ENCODE measurements at regions not wholly inside any gene's neighbourhood (a gene's known extent, or its start where the extent isn't known, plus 50 kb on each side); places are given as distances from the start of the nearest gene placed in this dataset.
"Not testable (repeated sequence)": the region's sequence is repeated elsewhere in the genome, so short reads cannot be mapped to it uniquely, and the experiment has no call there.

DNA sequence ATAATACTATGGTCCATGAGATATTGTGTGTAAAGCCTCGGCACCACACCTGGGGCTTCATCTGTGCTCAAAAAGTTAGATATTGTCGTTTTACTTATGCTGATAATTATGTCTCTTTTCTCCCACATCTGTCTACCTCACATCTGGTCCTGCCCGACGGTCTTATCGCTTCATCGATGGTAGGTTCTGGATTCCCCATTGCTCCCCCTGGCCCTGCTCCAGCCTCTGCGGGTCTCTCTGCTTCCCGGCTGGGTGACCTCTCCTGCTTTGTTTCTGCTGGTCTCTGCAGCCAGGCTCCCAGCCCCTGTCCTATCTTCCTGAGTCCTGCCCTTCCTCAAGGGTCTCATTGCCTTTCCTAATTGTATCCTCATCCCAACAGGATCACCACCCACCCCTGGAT lies 294.2 kb downstream of the NDUFA10 start:
- no peak for DNase-seq (ENCODE audit: low read depth in 2 of 3, low spot score in 2 of 3)

DNA sequence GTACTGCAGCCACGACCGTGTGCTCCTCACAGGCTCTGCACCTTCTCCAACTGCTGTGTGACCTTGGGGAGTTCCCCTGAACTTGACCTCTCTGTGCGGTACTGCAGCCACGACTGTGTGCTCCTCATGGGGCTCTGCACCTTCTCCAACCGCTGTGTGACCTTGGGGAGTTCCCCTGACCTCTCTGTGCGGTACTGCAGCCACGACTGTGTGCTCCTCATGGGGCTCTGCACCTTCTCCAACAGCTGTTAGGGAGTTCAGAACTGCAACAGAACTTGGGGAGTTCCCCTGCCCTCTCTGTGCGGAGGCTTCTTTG lies 294.6 kb downstream of the NDUFA10 start:
- not testable (repeated sequence) for DNase-seq (ENCODE audit: low read depth in 2 of 3, low spot score in 2 of 3)

DNA sequence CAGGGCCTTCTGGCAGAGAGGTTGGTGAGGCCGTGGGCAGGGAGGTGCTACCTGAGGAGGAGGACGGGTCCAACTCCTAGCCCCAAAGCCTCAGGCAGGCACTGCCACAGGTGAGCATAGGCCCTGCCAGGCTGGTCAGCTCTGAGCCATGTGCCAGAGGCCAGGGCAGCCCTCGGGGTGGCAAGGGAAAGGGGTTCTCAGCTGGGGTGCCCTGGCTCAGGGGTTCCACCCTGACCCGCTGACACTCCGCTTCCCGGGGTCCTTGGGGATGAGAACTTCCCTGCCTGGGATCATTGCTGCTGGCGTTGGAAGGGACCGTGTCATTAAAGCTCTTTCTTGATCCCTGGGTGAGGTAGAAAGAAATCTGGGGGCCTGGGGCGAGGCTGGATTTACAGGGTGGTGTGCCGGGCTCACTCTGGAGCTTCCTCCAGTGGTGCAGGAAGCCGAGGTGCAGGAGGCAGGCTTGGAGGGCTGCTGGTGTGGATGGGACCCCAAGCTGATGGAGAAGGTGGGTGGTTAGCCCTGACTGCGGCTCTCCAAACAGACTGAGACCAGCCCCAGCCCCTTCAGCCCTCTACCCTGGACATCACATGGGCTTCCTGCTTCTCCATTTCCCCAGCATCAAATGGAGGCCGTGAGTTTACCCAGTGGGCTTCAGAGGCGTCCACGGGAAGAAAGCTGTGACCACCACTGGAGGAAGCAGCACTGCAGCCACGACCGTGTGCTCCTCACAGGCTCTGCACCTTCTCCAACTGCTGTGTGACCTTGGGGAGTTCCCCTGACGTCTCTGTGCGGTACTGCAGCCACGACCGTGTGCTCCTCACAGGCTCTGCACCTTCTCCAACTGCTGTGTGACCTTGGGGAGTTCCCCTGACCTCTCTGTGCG lies 295.2 kb downstream of the NDUFA10 start:
- DNase-seq (ENCODE audit: low read depth in 2 of 3, low spot score in 2 of 3) = no peak

DNA sequence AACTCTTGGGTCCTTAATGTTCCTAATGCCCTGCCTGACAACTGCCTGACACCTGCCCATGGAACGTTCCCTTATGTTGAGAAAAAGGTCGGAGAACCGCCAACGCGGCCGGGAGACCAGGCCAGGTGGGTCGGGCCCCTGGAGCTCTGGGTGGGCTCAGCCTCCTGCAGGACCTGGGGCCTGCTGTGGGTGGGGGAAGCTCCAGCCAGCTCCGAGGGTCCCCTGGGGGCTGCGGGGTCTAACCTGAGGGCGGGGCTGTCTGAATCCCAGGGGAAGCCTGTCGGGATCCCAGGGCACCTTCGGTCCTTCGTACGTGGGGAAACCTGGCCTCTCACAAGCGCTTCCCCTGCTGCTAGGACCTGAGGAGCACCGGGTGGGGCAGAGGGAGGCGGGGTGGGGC lies 296.0 kb downstream of the NDUFA10 start:
- no peak for DNase-seq (ENCODE audit: low read depth in 2 of 3, low spot score in 2 of 3)

DNA sequence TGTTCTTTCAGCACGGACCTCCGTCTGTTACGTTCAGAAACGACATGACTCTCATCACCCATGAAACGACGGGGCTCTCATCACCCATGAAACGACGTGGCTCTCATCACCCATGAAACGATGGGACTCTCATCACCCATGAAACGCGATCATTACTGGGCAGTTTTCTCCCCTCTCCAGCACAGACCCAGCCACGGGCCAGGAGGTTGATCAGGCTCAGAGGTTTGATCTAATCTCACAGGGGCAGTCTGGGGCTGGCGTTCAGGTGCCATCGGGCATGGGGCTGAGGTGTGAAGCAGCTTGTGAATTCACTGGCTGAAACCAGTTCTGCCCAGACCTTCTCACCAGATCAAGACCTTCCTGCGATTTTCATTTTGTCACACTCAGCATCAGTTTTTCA lies 296.4 kb downstream of the NDUFA10 start:
- no peak for DNase-seq (ENCODE audit: low read depth in 2 of 3, low spot score in 2 of 3)

DNA sequence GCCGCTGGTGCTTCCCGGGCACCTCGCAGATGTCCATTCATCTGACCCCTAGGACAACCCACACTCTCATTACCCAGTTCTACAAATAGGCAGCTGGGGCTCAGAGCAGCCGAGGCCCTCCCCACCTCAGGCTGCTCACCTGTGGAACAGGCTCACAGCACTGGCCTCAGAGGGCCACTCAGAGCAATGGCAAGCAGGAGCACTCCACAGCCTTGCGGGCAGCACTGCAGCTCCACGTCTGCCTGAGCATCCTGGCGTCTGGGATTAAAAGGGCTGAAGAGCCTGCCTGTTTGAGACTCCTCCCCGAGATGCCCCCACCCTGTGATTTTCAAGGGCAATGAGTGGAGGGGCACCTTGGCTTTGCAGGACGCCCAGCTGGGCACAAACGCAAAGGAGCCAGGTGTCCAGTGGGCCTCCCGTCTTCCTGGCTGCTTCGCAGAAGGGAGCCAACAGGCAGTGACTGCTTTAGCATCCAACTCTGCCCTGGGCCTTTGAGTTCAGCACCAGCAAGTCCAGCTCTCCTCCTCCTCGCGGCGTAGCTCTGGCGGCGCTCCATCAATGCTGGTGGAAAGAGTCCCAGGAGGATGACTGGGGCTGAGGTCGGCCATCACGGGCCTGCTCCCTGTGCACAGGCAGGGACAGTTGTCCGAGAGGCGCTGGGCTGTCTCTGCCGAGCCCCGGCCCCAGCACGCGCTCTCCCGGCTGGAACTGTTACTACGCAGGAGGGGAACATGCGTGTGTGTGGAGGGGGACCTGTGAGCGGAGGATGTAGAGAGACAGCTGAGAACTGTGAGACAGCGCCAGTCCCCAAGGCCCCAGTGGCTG lies 297.2 kb downstream of the NDUFA10 start:
- DNase-seq (ENCODE audit: low read depth in 2 of 3, low spot score in 2 of 3) = no peak

DNA sequence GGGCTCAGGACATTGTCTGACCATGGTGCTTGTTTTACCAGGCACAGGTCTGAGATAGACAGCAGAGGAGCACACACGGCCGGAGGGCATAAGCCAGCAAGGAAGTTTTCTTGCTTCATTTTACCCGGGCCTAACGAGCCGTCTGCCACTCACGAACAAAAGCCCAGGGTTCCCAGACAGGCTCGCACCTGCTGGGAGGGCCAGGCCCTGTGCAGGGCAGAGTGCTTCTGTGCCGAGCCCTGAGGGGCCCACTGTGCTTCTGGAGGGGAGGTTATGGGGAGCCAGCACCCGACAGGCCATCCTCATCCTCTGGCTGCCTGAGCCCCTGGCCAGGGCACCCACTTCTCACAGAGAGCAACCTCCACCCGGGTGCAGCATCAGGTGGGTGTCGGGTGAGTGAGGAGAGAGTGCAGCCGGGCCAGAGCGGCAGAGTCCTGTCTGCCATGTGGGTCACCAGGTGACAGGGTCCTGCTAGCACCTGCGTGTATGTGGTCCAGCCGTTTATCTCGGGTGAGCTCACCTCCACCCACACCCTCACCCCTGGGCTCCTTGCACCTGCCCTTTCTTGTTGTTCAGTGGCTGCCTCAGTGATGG lies 297.9 kb downstream of the NDUFA10 start:
- DNase-seq (ENCODE audit: low read depth in 2 of 3, low spot score in 2 of 3) = no peak

DNA sequence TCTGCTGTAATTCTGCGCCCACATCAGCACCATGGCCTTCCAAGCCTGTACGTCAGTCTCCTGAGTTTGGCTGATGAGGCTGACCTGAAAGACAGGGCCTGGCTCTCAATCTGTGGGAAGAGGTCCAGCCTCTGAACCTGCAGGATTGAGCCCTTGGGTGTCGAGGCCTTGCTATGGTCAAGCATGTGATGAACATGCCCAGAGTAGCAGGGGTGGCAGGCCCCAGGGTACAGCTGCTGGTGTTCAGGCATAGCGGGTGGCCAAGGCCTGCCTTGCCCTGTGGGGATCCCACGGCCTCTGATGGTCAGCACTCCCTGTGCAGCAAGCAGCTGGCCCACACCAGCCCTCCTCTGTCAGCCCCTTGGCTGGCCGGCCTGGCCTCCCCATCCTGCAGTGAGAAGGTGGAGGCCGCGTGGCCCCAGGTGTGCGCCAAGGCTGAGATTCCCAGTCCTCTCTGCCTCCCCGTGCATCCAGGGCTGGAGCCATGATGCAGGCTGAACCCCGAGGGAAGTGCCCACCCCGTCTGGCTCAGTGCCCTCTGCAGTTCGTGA lies 298.4 kb downstream of the NDUFA10 start:
- no peak for DNase-seq (ENCODE audit: low read depth in 2 of 3, low spot score in 2 of 3)

DNA sequence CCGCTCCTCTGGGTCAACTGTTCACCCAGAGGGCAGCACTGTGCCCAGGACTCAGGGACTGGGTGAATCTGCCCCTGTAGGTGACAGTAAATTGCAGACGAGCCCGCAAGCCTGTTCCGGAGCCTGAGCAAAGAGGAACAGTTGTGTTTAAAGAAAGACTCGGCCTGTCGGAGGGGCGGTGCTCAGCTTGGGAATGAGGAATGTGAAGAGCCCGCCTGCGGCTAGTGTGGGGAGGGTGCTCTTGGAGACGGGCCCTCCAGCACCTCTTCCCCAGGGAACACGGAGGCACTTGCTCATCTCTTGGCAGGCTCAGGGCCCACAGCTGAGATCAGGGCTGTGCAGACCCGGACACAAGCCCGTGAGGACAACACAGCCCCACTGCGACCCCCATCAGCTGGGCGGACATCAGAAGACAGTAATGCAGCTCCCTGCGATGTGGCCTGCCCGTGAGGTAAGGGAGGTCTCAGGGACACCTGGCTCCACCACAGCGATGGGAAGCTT lies 299.0 kb downstream of the NDUFA10 start:
- DNase-seq (ENCODE audit: low read depth in 2 of 3, low spot score in 2 of 3) = no peak

DNA sequence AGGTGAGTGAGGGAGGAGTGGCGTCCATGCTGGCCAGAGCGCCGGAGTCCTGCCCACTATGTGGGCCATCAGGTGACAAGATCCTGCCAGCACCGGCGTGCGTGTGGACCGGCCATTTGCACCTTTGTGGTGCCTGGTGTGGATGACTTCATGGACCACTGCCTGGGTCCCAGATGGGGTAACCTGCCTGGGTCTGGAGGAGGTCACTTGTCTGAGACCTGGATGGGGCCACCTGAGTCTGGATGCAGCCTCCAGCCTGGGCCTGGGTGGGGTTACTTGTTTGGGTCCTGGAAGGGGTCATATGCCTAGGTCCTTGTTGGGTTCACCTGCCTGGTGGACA lies 299.6 kb downstream of the NDUFA10 start:
- DNase-seq (ENCODE audit: low read depth in 2 of 3, low spot score in 2 of 3) = no peak

DNA sequence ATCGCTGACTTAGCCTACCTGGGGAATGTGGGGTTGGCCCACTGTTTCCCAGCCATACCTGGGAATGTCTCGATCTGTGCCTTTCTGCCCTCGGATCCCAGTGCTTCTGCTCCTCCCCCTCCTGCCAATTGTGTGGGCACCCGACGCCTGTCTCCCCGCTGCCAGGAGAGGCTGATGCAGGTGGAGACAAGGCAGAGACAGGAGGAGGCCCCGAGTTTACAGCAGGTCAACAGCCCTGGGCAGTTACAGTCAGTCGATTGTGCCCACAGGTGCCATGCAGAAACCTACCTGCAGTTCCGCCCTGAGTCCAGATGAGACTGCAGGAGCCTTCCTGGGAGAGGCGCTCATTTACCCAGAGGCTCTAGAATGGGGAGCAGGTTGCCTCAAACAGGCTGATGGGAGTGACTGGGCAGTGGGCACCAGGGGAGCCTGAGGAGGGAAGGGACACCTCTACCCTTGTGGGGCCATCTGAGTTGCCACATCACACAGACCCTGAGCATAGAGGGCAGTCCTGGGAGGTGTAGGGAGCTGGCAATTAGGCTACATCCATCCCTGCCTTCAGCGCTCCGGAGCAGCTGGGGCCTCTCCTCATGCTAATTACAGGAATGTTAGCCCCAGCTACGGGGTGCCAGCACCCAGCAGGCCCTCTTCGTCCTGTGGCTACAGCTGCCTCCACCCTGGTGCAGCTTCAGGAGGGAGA lies 300.1 kb downstream of the NDUFA10 start:
- DNase-seq (ENCODE audit: low read depth in 2 of 3, low spot score in 2 of 3) = no peak

DNA sequence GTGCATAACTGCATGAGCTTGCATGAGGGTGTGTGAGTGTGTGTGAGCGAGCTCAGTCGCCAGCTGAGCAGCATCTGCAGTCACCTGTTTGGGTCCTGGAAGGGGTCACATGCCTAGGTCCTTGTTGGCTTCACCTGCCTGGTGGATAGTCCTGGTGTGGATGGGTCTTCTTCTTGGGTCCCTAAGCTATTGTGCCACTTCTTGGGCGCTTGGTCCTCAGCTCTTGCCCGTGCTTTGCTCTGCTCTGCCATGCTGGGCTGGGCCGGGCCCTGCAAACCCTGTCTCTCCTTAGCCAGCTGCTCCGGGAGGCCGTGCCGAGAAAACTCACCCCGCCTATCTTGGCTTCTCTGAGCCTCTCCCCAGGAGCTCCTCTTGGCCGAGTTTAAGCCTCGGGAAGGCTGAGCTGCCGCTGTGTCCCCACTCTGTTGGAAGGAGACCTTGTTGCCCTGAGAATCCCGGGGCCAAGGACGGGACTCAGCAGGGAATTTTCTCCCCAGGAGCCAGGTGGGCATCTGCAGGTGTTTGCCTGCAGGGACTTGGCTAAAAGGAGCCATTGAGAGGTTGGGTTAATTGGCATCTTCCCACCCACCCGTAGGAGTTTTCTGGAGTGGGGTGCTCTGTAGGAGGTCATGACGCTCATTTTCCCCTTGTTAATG lies 300.8 kb downstream of the NDUFA10 start:
- DNase-seq (ENCODE audit: low read depth in 2 of 3, low spot score in 2 of 3) = no peak

DNA sequence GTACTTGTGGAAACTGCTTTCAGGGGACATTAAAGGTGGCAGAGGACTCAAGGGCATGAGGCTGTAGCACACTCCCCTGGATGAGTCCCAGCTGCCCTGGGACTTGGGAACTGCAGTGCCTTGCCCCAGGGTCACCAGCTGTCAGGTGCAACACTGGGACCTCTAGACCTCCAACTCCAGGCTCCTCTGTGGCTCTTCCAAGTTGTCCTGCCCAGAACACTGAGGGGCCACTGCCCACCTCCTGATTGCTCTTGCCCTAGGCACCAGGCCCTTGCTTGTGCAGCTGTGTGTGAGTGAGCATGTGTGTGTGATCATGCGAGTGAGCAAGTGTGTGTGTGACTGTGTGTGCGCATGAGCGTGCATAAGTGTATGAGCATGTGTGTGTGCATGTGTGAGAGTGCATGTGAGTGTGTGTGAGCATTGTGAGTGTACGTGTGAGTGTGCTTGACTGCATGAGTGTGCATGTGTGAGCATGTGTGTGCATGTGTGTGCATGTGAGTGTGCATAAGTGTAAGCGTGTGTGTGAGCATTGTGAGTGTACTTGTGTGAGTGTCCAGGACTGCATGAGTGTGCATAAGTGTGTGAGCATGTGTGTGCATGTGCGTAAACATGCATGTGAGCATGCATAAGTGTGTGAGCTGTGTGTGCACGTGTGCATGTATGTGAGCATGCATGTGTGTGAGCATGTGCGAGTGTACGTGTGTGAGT lies 301.5 kb downstream of the NDUFA10 start:
- DNase-seq (ENCODE audit: low read depth in 2 of 3, low spot score in 2 of 3) = no peak

DNA sequence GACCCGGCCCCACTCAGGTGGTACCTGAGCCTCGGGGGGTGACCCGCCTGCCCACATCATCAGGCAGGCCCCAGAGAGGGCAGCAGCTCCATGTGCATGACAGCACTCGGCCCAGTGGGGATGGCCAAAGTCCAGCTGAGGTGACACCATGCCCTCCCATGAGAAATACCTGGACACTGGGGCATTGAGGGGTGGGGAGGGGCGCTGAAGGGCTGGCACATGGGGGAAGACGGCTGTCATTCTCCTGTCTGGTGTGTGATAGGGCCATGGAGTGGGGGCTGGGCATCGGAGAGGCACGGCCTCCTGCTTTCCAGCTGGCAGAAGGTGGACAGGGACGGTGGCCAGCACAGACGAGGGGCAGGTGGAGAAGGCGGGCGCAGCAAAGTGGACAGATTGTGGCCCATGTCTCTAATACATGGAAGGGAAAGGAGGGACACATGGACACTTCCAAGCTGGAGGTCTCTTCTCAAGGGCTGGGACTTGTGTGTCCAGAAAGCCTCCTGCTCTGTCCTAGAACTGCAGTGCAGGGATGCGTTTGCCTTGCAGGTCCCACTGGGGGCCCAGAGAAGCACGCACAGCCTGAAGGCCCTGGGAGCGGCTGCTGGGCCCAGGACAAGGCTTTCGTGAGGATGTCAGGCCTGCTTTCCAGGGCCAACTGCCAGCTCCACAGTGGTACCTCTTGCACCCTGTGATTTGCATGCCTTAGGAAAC lies 302.2 kb downstream of the NDUFA10 start:
- DNase-seq (ENCODE audit: low read depth in 2 of 3, low spot score in 2 of 3) = no peak

DNA sequence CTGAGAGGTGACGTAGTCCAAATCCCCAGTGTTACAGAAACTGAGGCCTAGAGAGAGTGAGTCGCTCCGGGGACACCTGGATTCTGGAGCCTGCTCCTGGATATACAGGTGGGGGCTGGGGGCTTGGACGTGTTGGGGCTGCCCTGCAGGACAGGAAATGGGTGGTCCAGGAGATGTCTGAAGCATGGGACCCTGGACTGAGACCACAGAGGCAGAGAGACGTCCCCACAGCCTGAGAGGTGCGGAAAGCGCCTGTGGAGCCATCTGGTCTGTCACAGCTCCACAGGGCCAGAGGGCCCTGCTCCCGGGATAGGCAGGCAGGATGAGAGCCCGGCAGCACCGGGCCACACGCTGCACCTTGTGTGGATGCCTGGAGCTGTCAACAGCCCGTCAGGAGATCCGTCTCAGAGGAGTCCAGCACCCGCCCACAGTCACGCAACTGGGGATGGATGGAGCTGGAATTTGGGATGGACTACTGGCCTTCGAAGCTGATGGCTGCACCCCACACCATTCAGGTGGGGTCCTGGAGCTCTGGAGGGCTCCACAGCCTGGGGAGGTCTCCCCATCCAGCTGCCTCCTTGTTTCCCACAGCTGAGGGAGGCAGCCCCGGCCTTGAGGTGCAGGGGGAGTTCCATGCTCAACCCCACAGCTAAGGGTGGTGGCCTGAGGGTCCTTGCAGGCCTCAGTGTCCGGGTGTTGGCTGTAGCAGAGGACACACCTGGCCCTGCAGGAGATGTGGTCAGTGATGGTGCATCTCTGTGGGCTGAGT lies 303.0 kb downstream of the NDUFA10 start:
- no peak for DNase-seq (ENCODE audit: low read depth in 2 of 3, low spot score in 2 of 3)

DNA sequence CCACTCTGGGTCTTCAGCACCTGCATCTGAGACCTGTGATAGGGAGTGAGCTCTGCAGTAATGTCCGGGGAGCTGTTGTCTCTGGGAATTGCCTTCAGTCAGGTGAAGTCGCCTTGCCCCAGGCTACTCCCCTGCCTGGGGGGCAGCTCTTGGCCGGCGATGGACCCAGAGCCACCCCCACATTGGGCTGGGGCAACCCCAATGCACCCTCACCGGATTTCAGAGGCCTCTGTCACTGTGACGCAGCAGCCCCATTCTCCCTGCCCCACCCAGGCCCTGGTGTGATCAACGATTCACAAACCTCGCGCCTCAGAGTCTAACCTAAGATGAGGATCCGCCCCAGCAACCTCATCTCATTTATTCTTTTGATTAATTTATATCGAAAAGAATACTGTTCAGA lies 303.6 kb downstream of the NDUFA10 start:
- no peak for DNase-seq (ENCODE audit: low read depth in 2 of 3, low spot score in 2 of 3)

DNA sequence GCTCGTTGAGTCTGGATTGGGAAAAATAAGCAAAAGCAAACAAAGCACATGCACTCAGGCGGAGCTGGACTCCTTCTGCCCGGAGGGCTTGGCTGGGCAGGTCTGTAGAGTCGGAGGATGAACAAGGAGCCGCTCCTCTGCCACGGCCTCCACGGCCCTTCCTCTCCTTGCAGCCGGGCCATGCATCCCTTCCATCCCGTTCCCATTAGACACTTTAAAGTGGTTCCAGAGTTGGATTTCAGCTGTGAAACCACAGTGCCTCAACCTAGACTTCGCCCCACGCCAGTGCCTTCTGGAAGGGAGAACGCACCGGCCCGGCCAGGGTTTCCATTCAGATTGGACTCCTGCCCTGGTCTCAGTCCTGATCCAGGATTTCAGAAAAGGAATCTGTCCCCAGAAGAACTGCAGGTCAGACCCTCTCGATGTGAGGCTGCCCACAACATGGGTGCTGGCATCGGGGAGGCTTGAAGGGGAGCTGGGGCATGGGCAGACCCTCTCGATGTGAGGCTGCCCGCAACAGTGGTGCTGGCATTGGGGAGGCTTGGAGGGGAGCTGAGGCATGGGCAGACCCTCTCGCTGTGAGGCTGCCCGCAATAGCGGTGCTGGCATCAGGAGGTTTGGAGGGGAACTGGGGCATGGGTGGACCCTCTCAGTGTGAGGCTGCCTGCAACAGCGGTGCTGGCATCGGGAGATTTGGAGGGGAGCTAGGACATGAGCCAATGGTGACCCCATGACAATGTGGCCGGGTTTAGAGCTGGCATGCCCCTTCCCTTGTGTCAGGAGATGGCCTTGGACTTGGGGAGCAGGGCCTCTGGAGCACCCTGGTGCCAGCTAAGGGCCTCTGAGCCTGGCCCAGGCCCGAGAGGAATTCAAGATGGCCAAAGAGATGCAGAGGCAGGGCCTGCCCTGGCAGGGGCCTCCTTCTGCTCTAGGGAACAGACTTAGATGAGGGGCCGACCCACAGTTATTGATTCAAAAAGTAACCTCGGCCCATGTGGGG lies 304.5 kb downstream of the NDUFA10 start:
- DNase-seq (ENCODE audit: low read depth in 2 of 3, low spot score in 2 of 3) = no peak

Data from activated CD8-positive, alpha-beta memory T cell treated with anti-CD3 and anti-CD28 coated beads for 48 hours (primary cell).